ENCODE measurements at regions not wholly inside any gene's neighbourhood (a gene's known extent, or its start where the extent isn't known, plus 50 kb on each side); places are given as distances from the start of the nearest gene placed in this dataset.

GRCh38 chr18:30583768-30584167 is 458.8 kb downstream of the DSC3 start:
- TF ChIP-seq GATA2 (IDR thresholded peaks at IDR 0.05; ENCODE audit: low read depth, low read length) (no peak), GATA3 (IDR thresholded peaks at IDR 0.05; ENCODE audit: low read depth, low read length) (no peak)

Data from SH-SY5Y (cell line).